SU-DHL-6 (cell line): ENCODE measurements at regions not wholly inside any gene's neighbourhood (a gene's known extent, or its start where the extent isn't known, plus 50 kb on each side); places are given as distances from the start of the nearest gene placed in this dataset.

ENCODE experiments used
- H2AFZ ChIP-seq: fragments of 200-600 bp; sonication (generic); 2 replicates; pipeline ENCODE4 v1.6.1; 2014; ENCODE audit warnings: low read depth, mild to moderate bottlenecking, moderate library complexity, mixed read lengths, antibody characterized with exemption, low read length; ENCODE audit not compliant: severe bottlenecking
- H3F3A ChIP-seq: fragments of 200-600 bp; shearing (Covaris generic); 2 replicates; pipeline ENCODE4 v1.6.0; 2016; ENCODE audit warnings: antibody characterized with exemption, mild to moderate bottlenecking; ENCODE audit not compliant: insufficient read depth
- H3K27ac ChIP-seq: fragments of 200-600 bp; sonication (generic); 2 replicates; pipeline ENCODE4 v1.5.1; 2016; ENCODE audit warnings: low read depth, mild to moderate bottlenecking, low read length, moderate library complexity, mixed read lengths
- H3K27me3 ChIP-seq: fragments of 200-600 bp; sonication (generic), shearing (Covaris generic); 2 replicates; pipeline ENCODE4 v1.6.0; 2014; ENCODE audit warnings: mild to moderate bottlenecking, low read length
- H3K36me3 ChIP-seq: fragments of 200-600 bp; sonication (generic); 2 replicates; pipeline ENCODE4 v1.6.1; 2014; ENCODE audit warnings: mild to moderate bottlenecking, low read length, mixed read lengths
- H3K4me2 ChIP-seq: fragments of 300-600, 200-600 bp; shearing (Covaris generic), sonication (generic); 2 replicates; pipeline ENCODE4 v1.6.0; 2014; ENCODE audit warnings: low read length, low read depth, mild to moderate bottlenecking; ENCODE audit not compliant: poor library complexity, severe bottlenecking
- H3K4me3 ChIP-seq: fragments of 200-600 bp; sonication (generic); 2 replicates; pipeline ENCODE4 v1.5.1; 2014; ENCODE audit warnings: antibody characterized with exemption, low read length, mild to moderate bottlenecking, mixed read lengths; ENCODE audit not compliant: insufficient read depth, poor library complexity, severe bottlenecking
- H3K79me2 ChIP-seq: fragments of 200-600 bp; sonication (generic); 2 replicates; pipeline ENCODE4 v1.6.1; 2014; ENCODE audit warnings: mild to moderate bottlenecking, low read length, moderate library complexity; ENCODE audit not compliant: insufficient read depth
- H3K9ac ChIP-seq: fragments of 200-600 bp; sonication (generic); 2 replicates; pipeline ENCODE4 v1.7.0; 2014; ENCODE audit warnings: mild to moderate bottlenecking, low read length
- H3K9me2 ChIP-seq: fragments of 200-600 bp; sonication (generic); replicated peaks from 2 replicates; pipeline ENCODE4 v1.6.1; 2014; ENCODE audit warnings: low read length; ENCODE audit not compliant: insufficient read depth
- H3K9me3 ChIP-seq: fragments of 200-600 bp; sonication (generic); 2 replicates; pipeline ENCODE4 v1.6.1; 2014; ENCODE audit warnings: low read length, mixed read lengths; ENCODE audit not compliant: insufficient read depth
- H4K20me1 ChIP-seq: fragments of 200-600 bp; sonication (generic); 2 replicates; pipeline ENCODE4 v1.6.1; 2014; ENCODE audit warnings: low read depth, mild to moderate bottlenecking, antibody characterized with exemption, low read length, moderate library complexity, mixed read lengths
- CTCF ChIP-seq: fragments of 200-600 bp; sonication (generic); IDR thresholded peaks from one replicate; pipeline ENCODE4 v1.5.1; 2017; ENCODE audit warnings: antibody characterized with exemption, mild to moderate bottlenecking, low read length, moderate library complexity; ENCODE audit not compliant: insufficient read depth, poor library complexity, severe bottlenecking
- EZH2phosphoT487 ChIP-seq: fragments of 200-600 bp; sonication (generic), shearing (Covaris generic); conservative IDR thresholded peaks from 2 replicates; pipeline ENCODE4 v1.6.1; 2018; ENCODE audit warnings: mild to moderate bottlenecking, antibody characterized with exemption, low read length, moderate library complexity, mixed read lengths

DNA sequence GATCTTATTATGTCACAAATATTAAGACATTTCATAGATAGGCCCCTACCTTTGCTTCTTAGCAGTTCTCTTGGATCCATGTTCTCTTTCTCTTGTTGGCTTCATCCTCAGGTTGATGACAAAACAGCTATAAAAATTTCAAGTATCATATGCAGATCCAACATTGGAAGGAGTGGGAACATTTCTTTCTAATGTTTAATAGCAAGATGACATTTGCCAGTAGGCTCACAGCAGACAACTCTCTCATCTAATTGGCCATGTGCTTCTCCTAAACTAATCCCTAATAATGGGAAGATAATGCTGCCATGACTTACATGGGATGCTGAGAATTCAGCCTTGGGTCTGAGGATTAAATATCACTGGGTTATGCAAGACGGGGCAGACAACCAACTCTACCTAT is 485.5 kb upstream of the SEMA6A start:
- Histone ChIP-seq H3K4me2 (no peak overlapping the region), H3K79me2 (no peaks in the 10 kb centered on the region), H3F3A (no peaks in the 10 kb centered on the region), H3K27ac (no peak overlapping the region), H2AFZ (no peak overlapping the region), H3K9me2 (no peaks in the 10 kb centered on the region), H3K36me3 (no peaks in the 10 kb centered on the region), H4K20me1 (no peaks in the 10 kb centered on the region), H3K27me3 (no peaks in the 10 kb centered on the region), H3K4me3 (no peak overlapping the region), H3K9me3 (no peaks in the 10 kb centered on the region), H3K9ac (no peak overlapping the region)
- TF ChIP-seq EZH2phosphoT487 (no peak), CTCF (no peak)

- no peak overlapping the region for H3K4me3 ChIP-seq
- no peaks in the 10 kb centered on the region for H3K27me3 ChIP-seq
- no peak overlapping the region for H2AFZ ChIP-seq
- H3K9ac ChIP-seq = no peak overlapping the region
- no peaks in the 10 kb centered on the region for H3F3A ChIP-seq
- H3K4me2 ChIP-seq = no peak overlapping the region
- TF ChIP-seq CTCF (no peak), EZH2phosphoT487 (no peak)
- no peaks in the 10 kb centered on the region for H3K79me2 ChIP-seq
- no peaks in the 10 kb centered on the region for H4K20me1 ChIP-seq
- no peak overlapping the region for H3K27ac ChIP-seq
- H3K36me3 ChIP-seq = no peaks in the 10 kb centered on the region
- no peaks in the 10 kb centered on the region for H3K9me2 ChIP-seq
- H3K9me3 ChIP-seq = no peaks in the 10 kb centered on the region
These were observed 484.1 kb upstream of the SEMA6A start for GRCh38 chr5:117058740-117059139.

DNA sequence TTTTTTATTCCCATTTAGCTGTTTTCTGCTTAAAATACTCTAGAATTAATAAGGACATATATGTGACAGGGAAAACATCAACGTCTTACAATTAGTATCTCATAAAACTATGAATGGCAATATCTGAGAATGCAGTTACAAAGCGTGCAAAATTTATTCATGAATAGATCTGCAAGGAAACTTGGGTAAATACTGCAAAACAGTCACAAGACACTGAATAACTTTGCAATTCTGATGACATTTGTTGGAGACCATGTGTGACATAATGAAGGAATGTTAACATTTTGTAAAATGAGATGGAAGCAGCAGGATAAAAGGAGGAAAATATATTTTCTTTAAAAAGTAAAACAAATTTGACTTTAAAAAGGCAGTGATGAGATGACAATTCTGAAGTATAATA is 480.9 kb upstream of the SEMA6A start:
- Histone ChIP-seq H2AFZ (no peak overlapping the region), H3K36me3 (no peaks in the 10 kb centered on the region), H3K27ac (no peak overlapping the region), H3K9me2 (no peaks in the 10 kb centered on the region), H3F3A (no peaks in the 10 kb centered on the region), H3K9ac (no peak overlapping the region), H3K79me2 (no peaks in the 10 kb centered on the region), H3K9me3 (no peaks in the 10 kb centered on the region), H4K20me1 (no peaks in the 10 kb centered on the region), H3K4me2 (no peak overlapping the region), H3K4me3 (no peak overlapping the region), H3K27me3 (no peaks in the 10 kb centered on the region)
- TF ChIP-seq EZH2phosphoT487 = no peak
- TF ChIP-seq CTCF = no peak

- H3K4me3 ChIP-seq = no peak overlapping the region
These were observed 480.3 kb upstream of the SEMA6A start for GRCh38 chr5:117054911-117055310.

More at GRCh38 chr5:117054911-117055310, 480.3 kb upstream of the SEMA6A start:
- no peaks in the 10 kb centered on the region for H3F3A ChIP-seq
- H3K27ac ChIP-seq = no peak overlapping the region
- no peaks in the 10 kb centered on the region for H3K27me3 ChIP-seq
- no peak overlapping the region for H2AFZ ChIP-seq
- H3K79me2 ChIP-seq = no peaks in the 10 kb centered on the region
- TF ChIP-seq EZH2phosphoT487 (no peak), CTCF (no peak)
- H3K9ac ChIP-seq = no peak overlapping the region
- no peaks in the 10 kb centered on the region for H3K9me3 ChIP-seq
- H4K20me1 ChIP-seq = no peaks in the 10 kb centered on the region
- H3K4me2 ChIP-seq = no peak overlapping the region
- no peaks in the 10 kb centered on the region for H3K36me3 ChIP-seq
- no peaks in the 10 kb centered on the region for H3K9me2 ChIP-seq
